ENCODE measurements at regions not wholly inside any gene's neighbourhood (a gene's known extent, or its start where the extent isn't known, plus 50 kb on each side); places are given as distances from the start of the nearest gene placed in this dataset.

- no peak for DNase-seq (ENCODE audit: low read depth)
Observed at GRCh38 chr3:71863563-71864190, 78.7 kb upstream of the PROK2 start.

GRCh38 chr3:71862371-71863140 lies 77.6 kb upstream of the PROK2 start:
- no peak for DNase-seq (ENCODE audit: low read depth)

- DNase-seq (ENCODE audit: low read depth): peak; percentile 38
Observed at GRCh38 chr3:71859123-71859519, 74.2 kb upstream of the PROK2 start.

- no peak for DNase-seq (ENCODE audit: low read depth)
Observed at GRCh38 chr3:71858503-71859122, 73.7 kb upstream of the PROK2 start.

DNA sequence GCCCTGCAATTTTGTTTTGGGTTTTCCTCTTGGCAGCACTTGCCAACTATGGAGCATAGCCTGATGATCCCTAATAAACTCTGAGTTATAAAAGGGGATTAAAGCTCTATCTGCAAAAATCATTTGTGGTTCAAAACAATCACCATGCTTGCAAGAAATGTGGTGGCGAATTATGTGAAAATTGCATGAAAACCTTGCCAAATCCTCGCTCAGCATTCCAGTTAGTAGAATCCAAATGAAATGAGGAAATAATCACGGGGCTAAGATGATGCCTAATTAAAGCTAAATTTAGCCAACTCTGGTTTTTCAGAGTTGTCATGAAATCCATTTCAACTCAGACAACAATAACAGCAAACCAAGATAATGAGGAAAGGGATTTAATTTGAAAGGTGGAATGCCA lies 73.0 kb upstream of the PROK2 start:
- DNase-seq (ENCODE audit: low read depth): no peak

DNA sequence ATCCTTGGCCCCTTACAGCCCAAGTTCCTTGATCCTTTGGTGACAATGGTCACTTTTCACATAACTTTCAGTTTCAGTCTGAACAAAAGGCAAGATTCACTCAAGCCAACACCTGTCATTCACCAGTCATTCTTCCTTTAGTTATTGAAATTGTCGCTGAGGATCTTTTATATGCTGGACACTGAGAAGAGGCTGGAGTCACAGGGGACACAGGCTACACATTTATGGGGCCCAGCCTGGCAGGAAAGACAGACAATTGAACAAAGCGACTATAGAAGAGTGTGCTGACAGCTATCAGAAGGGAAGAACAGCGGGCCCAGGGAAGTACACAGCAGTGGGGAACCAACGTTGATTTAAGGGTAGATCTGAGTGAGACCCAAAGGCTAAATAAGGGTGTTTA lies 69.8 kb upstream of the PROK2 start:
- DNase-seq (ENCODE audit: low read depth): no peak

DNA sequence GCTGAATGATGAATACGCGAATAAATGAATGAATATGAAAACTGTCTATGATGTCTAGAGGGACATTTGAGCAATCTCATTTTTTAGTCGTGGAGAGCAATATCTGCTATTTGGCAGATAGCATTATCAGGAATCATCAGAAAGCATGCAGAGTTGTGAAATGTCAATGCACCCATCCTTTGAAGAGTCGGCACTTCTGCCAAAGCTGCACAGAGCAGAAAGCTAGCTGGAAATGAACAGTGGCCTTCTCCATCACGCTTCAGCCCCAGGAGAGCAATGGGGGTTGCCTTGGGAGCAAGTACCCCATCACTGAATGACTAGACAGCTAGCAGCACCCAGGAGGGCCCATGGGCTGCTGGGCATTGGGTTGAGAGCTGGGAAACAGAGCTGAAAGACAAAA lies 69.1 kb upstream of the PROK2 start:
- DNase-seq (ENCODE audit: low read depth): no peak

DNA sequence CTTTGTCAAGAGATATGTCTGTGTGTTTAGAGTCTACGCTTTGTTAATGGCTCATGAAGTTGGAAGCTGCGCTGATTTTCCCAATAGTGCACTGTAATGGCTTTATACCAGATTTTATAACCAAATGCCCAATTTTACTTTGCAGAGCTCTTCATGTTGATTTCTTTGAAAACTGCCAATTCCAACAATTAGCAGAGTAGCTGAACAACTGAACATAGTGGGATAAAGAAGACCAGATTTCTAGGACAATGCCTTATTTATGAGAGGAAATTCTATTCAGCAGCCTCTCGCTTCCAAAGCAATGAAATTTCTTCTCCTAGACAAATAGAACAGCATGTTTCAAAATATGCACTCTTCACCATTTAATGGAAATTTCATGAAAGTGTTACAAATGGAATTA lies 66.9 kb upstream of the PROK2 start:
- no peak for DNase-seq (ENCODE audit: low read depth)

GRCh38 chr3:71850654-71851053 lies 65.7 kb upstream of the PROK2 start:
- DNase-seq (ENCODE audit: low read depth): no peak

DNA sequence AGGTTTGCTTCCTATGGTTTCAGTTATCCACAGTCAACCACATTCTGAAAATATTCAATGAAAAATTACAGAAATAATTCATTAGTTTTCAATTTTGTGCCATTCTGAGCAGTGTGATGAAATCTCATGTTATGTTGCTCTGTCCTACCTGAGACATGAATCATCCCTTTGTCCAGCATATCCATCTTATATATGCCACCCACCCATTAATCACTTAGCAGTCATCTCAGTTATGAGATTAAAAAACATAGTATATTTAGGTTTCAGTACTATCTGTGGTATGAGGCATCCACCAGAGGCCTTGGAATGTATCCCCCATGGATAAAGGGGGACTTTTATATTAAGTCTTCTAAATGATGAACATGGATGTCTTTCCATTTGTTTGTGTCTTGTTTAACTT lies 64.7 kb upstream of the PROK2 start:
- DNase-seq (ENCODE audit: low read depth): no peak

DNA sequence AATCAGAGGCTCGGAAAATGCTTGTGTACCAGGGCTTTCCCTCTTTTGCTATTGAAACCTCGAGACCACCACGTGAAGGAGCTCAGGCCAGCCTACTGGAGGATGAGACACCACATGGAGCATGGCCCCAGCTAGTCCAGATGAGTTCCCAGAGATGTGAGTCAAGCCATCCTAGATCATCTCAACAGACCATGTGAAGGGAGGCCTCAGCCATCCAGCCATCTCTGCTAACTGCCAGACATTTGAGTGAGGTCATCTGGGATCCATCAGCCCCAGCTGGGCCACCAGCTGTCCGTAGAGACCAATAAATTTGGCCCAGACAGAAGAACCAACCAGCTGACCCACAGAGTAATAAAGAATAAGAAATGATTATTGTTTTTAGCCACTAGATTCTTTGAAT lies 62.8 kb upstream of the PROK2 start:
- no peak for DNase-seq (ENCODE audit: low read depth)

GRCh38 chr3:71846185-71846584 lies 61.2 kb upstream of the PROK2 start:
- no peak for DNase-seq (ENCODE audit: low read depth)

DNA sequence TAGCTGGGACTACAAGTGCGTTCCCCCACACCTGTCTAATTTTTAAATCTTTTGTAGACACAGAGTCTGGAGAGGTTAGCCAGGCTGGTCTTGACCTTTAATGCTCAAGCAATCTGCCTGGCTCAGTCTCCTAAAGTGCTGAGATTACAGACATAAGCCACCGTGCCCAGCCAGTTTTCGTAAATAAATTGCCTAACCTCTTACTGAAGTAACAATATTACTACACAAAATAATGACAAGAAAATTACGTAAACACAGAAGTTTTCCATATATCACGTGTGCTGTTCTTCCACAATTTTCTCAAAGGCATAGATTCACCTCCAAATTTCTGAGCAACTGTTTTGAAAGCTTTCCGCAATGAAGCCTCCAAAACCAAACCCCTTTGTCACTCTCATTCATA lies 58.1 kb upstream of the PROK2 start:
- DNase-seq (ENCODE audit: low read depth): no peak

- DNase-seq (ENCODE audit: low read depth): no peak
Observed at GRCh38 chr3:71838406-71838805, 53.5 kb upstream of the PROK2 start.
